GM06990 (cell line): ENCODE measurements at regions not wholly inside any gene's neighbourhood (a gene's known extent, or its start where the extent isn't known, plus 50 kb on each side); places are given as distances from the start of the nearest gene placed in this dataset.

Source experiments
- DNase-seq: peaks from one replicate; pipeline ENCODE4 v3.0.0-alpha.2; 2011; ENCODE audit not compliant: insufficient read length; ENCODE audit errors: extremely low read depth
- H3K27me3 ChIP-seq: replicated peaks from 2 replicates; pipeline ENCODE4 v1.6.0; 2011; ENCODE audit warnings: low read length; ENCODE audit not compliant: control insufficient read depth, insufficient read depth
- H3K36me3 ChIP-seq: 2 replicates; pipeline ENCODE4 v1.5.1; 2011; ENCODE audit warnings: low read length; ENCODE audit not compliant: control insufficient read depth, insufficient read depth
- H3K4me3 ChIP-seq: replicated peaks from 2 replicates; pipeline ENCODE4 v1.5.1; 2011; ENCODE audit warnings: low read depth, mild to moderate bottlenecking, control low read depth, low read length
- TF ChIP-seq, protein P1 (sequence below): IDR thresholded peaks from 2 replicates; pipeline ENCODE4 v1.5.1; 2011; ENCODE audit warnings: low read length, control low read depth, mild to moderate bottlenecking, inconsistent platforms; ENCODE audit not compliant: insufficient read depth, poor library complexity, severe bottlenecking

DNA sequence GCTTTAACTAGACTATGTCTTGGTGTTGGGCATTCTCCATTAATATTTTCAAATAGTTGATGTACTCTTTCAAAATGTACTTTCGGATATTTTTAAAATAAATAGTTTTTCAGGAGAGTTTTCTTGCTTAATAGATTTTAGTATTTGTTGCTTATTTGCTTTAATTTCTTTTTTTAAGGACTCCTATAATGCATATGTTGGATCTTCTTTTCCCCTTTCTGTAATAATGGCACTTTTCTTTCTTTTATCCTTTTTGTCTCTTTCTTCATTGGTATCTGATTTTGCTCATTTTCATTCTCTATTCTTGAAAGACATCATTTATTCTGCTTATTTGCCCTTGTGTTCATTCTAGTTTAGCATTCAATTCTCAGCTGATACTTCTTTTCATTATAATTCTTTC, 791.6 kb downstream of the GALR1 start:
- TF ChIP-seq, protein P1, sequence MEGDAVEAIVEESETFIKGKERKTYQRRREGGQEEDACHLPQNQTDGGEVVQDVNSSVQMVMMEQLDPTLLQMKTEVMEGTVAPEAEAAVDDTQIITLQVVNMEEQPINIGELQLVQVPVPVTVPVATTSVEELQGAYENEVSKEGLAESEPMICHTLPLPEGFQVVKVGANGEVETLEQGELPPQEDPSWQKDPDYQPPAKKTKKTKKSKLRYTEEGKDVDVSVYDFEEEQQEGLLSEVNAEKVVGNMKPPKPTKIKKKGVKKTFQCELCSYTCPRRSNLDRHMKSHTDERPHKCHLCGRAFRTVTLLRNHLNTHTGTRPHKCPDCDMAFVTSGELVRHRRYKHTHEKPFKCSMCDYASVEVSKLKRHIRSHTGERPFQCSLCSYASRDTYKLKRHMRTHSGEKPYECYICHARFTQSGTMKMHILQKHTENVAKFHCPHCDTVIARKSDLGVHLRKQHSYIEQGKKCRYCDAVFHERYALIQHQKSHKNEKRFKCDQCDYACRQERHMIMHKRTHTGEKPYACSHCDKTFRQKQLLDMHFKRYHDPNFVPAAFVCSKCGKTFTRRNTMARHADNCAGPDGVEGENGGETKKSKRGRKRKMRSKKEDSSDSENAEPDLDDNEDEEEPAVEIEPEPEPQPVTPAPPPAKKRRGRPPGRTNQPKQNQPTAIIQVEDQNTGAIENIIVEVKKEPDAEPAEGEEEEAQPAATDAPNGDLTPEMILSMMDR = no peak
- Histone ChIP-seq H3K36me3 (no peaks in the 10 kb centered on the region), H3K27me3 (no peaks in the 10 kb centered on the region), H3K4me3 (no peak overlapping the region)
- no peak for DNase-seq

DNA sequence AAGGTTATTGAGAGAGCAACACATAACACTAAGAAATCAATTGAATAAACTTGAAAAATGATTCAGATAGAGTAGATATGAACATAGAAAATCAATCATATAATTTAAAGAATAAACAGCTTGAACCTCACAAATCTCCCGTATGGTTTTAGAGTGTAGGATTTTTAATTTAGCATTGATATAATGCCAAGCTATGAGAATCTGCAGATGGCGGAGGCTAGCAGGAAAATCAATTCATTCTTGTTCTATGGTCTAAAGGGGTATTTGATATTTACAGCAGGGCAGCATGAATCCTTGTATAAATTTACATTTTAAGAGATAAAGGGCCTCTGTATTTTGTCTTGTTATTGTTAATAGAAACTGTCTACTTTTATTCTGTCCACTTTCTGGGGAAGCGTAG, 797.0 kb downstream of the GALR1 start:
- H3K4me3 ChIP-seq = no peak overlapping the region
- no peak for DNase-seq
- no peaks in the 10 kb centered on the region for H3K27me3 ChIP-seq
- TF ChIP-seq, protein P1 = no peak
- H3K36me3 ChIP-seq = no peaks in the 10 kb centered on the region

DNA sequence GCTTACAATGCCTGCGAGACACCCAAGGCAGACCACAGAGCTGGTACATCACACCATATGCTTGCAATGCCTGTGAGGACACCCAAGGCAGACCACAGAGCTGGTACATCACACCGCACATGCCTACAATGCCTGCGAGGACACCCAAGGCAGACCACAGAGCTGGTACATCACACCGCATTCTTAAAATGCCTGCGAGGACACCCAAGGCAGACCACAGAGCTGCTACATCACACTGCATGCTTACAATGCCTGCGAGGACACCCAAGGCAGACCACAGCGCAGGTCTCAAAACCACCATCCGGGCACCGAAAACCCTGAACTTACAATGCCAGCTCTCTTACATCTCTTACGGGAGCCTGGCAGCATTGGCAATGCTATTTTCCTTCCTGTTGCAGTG, 799.6 kb downstream of the GALR1 start:
- no peaks in the 10 kb centered on the region for H3K36me3 ChIP-seq
- TF ChIP-seq, protein P1 = no peak
- no peaks in the 10 kb centered on the region for H3K27me3 ChIP-seq
- no peak overlapping the region for H3K4me3 ChIP-seq
- no peak for DNase-seq

DNA sequence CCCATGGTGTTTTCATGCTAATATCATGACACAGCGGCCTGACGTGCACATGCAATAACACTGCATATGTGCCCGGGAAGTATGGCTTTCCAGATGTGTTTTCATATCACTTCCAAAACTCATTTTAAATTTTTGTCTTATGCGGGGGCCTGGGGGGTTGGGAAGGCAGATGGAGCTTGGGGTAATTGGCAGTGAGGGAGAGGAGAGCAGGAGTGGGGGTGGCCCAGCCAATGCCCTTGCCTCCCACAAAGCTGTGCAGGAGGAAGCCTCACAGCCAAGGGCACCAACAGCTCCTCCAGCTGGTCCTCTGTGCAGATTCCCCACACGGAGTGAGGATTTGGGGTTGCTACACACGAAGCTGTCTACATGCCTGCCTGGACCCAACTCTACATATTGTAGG, 805.2 kb downstream of the GALR1 start:
- no peak for DNase-seq
- H3K4me3 ChIP-seq = no peak overlapping the region
- TF ChIP-seq, protein P1 = no peak
- no peaks in the 10 kb centered on the region for H3K27me3 ChIP-seq
- no peaks in the 10 kb centered on the region for H3K36me3 ChIP-seq

DNA sequence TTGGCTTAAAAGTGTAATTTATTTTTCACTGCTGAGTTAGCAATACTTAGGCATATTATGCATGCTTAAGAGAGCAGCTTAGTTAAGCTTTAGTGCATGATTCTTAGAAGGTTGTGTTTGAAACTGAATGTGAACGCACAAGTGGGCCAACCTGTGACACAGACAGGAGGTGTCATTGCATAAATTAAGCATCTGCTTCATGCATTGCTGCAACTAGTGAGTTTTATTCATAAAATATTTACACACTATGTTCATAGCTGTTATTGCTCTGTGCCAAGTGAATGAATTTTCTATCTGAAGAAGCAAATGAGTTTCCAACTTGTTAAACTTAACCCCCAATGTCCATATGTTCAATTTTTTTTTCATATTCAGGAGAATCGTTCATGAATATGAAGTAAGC, 806.4 kb downstream of the GALR1 start:
- TF ChIP-seq, protein P1 = no peak
- no peak overlapping the region for H3K4me3 ChIP-seq
- H3K36me3 ChIP-seq = no peaks in the 10 kb centered on the region
- DNase-seq = no peak
- H3K27me3 ChIP-seq = no peaks in the 10 kb centered on the region
